ENCODE measurements at regions not wholly inside any gene's neighbourhood (a gene's known extent, or its start where the extent isn't known, plus 50 kb on each side); places are given as distances from the start of the nearest gene placed in this dataset.

DNA sequence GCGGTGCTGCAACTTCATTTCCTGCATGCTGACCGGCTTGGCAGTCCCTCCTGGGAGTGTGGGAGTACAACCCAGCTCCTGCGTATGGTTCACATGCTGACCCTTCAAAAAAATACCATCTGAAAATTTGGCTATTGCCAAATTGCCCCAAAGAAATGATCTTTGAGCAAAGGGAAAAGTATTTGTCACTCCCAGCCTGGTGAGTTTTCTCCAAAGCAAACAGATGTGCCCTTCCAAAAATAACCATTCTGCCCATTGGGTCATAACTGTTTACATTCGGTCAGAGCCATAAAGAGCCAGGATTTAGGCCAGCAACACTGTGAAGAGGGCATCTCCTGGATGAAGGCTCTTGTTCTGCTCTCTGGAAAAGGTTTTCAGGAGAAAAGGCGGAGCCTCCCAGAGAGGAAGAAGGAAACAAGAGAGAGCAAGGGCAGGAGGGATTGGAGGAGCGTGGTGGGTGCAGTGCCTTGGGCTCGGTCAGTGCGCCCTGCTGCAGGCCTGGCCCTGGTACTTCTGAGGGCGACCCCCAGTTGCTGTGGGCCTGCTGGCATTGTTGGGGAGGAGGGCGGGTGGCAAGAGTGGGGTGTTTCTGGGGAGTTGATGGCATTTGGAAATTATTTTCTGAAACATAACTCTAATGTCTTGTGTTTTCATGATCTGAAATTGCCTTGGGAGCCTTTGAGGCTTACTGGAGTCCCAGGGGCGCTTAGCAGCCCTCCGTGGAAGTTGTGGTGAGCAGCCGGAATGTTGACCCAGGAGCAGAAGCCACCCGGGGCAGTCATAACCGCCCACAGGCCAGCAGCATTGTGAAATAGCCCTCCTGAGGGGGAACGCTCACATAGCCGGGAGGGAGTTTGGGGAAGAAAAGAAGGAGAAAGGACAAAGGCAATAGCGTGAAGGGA lies 248.4 kb downstream of the MYLK4 start:
- DNase-seq = no peak

DNA sequence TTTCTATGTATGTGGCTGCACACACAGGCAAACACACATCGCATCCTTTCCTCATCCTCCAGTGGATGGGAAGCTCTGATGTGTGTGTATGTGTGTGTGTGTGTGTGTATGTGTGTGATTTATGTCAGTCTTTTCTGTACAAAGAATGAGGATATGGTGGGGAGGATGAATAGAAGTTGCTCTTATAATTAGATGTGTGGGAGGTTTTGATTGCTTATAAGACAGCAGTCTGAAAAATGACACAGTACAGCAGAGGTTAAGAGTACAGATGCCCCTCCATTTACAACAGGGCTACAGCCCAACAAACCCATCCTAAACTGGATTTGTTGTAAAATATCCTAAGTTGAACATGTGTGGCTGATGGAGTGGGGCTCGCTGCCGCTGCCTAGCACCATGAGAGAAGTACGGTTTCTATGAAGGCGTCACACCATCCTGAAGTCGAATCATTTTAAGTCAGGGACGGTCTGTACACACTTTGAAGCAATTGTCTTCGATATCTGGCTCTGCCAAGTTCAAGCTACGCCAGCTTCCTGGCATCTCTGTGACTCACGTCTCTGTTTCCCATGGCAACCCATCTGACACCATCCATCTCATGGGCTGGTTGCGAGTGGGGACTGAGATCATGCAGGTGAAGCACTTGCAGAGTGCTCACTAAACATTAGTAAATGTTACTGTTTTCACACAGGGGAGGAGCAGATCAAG lies 252.6 kb downstream of the MYLK4 start:
- no peak for DNase-seq

DNA sequence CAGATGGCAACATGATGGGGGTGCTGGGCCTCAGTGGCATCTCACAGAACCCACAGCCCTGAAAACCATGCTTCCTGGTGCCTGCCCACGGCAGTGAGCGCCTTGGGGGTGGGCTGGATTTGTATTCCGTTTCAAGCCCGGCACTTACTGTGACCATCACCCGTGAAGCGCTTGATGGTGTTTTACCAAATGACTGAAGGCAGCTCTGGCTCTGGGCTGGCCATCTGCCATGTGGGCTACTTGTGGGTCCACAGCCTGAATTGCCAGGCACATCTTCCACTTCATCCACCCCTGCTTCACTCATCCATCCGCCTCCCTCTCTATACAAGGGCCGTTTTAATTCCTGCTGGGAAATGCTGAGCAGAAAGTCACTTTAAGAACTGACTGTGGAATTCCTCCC lies 250.9 kb upstream of the GMDS start:
- no peak for DNase-seq

DNA sequence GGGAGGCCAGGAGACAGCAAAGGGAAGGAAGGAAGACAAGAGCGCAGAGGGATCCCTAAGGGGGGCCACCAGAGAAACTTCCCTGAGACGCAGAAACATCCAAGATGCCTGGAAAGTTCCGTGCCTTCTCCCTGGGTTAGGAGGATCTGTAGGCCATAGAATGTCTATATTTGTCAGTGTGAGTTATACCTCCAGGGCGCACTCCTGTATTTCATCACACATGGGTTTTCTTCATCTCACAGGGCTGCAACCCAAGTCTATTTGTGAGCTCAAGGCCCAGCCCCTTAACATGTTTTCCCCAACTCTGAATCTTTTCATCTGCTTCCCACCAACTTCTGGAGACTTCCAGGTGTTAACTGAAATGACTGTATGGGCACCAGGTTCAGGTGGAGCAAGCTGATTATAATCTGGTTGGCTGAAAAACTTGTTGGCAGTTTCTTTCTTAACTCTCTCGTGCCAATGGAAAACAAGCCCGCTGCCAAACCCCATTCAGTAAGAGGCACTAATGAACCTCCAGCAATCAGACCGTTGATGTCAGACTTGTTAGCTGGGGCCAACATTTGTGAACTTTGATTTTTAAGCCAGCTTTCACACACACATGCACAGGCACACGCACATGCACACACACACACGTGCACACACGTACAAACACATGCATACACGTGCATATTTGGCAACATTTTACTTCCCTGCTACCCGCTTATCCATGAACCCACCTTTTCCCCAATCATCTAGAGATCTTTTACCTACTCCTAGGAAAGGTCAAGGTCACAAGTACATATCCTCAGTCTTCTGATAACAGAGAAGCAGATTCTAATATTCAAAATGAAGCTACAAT lies 247.5 kb upstream of the GMDS start:
- no peak for DNase-seq

DNA sequence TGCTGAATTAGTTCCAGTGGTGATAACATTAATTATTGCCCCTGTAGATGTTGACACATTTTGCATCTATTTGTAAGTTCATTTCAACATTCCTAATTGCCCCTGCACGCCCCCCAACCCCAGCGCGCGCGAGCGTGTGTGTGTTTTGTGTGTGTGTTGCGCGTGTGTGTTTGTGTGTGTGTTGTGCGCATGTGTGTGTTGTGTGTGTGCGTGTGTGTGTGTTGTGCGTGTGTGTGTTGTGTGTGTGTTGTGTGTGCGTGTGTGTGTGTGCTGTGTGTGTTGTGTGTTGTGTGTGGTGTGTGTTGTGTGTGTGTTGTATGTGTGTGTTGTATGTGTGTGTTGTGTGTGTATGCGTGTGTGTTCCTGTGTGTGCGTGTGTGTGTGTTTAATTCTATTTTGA lies 245.7 kb upstream of the GMDS start:
- no peak for DNase-seq

DNA sequence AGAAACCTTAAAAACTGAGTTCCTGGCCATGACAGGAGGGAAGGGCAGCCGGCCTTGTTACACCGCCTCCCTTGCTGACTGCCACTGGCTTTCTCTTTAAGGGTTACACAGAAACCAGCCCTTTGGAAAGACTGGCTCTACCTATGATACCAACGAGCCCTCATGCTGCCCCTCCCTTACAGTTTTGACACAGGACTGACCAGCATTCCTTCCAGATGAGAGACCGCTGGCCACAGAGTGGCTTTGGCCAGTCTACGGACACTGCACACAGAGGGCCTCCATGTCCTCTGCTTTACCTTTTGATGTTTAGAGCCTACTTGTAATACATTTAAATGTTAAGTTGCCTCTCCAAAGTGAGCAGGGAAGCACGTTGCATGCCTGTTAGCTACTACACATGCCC lies 243.2 kb upstream of the GMDS start:
- DNase-seq = no peak

DNA sequence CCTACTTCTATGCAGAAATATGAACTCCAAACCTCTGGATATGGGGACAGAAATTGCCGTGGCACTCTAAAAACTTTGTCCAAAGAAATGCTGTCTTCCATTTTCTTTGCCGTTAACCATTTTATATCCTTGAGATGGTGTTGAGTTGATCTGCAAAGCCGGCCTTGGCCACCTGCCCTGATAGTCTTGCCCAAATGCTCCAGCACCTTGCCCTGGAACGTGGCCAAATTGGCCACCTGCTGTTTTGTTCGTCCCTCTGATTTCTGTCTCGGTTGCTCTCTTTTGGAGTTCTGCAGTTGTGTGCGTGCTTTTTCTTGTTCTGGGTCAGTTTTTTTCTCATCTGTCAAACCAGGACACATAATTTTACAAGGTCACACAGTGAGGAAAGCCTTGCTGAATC lies 239.7 kb upstream of the GMDS start:
- peak; percentile 19 for DNase-seq

DNA sequence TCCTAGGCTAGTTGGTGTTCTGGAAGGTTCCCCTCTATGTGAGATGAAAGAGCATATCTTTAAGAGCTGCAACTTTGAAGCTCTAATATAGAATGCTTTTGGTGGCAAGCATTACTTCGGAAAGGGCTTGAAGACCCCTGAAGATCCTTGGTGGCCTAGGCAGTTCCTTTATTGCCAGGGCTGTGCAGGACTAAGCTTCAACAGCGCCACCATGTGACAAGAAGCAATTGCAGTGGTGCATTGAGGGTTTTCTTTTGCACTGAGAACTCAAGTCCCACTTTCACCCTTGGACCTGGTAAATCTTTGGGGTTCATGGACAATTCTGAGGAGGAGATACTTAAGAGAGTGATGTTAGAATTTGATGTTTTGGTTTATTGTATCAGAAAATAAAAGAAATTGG lies 237.4 kb upstream of the GMDS start:
- no peak for DNase-seq

DNA sequence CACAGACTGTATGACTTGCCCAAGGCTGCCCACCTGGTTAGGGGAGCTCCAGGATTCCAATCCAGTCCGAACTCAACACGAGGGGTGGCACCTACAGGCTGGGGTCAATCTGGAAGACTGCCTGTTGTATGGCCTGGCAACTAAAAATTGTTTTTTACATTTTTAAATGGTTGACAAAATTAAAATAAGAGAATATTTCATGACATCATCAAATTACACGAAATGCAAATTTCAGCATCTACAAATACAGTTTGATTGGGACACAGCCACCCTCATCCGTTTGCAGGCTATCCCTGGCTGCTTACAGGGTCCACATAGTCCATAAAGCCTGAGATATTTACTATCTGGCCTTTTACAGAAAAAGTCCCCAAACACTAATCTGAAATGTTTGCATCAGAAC lies 235.9 kb upstream of the GMDS start:
- DNase-seq = no peak

DNA sequence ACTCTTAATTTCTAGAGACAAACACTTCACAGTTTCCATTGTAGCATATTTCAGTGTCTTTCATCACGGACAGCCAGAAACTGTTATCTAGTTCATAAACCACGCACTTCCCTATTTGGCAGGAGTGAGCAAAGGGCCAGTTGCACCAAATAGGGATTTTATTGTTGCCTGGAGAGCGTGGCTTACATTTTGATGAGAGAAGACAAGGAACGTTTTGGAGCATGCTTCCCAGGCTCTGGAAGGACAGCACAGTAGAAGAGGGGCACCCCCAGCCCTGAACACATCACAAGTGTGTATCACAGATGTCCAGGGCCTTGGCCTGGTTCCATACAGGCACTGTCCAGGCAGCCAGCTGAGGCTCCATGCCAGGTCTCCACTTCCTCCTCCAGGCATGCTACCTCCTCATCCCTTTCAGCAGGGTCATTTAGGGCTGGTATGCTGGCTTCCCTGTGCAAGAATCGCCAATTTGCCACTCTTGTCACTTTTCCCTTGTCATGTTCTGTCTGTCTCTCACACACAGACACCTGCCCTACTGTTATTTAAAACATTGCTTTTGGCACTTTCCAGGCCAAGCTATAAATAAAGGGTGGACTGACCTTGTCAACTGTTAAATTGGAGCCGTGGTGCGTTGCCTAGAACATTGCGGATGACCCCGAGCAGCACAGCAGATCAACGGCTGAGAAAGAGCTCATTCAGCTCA lies 235.0 kb upstream of the GMDS start:
- no peak for DNase-seq

DNA sequence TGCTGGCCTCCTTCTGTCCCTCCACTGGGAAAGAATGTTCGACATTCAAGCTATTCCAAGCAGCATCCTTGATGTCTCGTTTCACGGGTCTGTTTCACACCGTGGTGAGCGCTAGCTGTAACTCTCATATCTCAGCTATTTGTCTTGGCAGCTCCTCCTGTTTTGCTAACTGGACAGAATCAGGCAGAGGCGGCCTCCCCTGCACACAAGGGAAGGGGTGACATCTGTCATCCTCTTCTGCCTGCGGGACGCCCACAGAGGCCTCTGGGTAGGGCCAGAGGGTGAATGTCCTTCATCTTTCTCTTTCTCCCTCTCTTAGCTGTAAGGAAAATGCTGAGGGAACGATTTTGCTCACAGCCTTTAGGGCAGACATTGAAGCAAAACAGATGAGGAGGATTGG lies 232.8 kb upstream of the GMDS start:
- no peak for DNase-seq

DNA sequence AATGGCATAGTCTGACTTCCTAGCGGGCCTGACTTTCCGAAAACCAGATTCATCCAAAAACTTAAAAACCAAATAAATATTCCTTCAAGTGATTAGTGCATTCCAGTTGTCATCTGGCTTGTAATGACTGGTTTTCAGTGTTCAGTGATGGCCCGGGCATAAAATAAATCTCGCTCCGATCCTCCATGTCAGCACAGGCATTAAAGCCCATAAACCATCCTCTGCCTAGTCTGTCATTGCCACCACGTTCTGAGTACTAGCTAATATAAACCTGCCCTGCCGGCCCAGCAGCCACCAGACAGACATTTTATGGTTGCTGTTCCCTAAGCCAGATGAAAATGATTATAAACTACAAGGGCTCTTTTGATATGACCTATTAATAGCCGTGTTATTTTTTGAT lies 232.3 kb upstream of the GMDS start:
- no peak for DNase-seq

DNA sequence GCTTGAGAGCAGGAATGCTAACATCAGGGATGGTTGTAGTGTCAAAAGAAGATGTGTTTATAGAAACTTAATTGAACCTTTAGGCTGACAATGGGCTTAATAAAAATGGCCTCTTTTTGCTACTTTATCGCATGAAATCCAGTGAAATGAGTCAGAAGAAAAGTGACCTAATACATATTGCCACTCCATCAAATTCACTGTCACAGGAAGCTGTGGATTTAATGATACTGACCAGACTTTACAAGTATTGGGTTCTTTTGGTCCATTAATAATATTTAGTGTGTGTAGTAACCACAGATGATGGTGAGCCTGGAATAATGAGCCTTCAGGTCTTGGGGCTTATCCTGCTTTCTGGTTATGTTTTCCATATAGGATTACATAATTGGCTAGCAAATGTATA lies 231.8 kb upstream of the GMDS start:
- DNase-seq = no peak

DNA sequence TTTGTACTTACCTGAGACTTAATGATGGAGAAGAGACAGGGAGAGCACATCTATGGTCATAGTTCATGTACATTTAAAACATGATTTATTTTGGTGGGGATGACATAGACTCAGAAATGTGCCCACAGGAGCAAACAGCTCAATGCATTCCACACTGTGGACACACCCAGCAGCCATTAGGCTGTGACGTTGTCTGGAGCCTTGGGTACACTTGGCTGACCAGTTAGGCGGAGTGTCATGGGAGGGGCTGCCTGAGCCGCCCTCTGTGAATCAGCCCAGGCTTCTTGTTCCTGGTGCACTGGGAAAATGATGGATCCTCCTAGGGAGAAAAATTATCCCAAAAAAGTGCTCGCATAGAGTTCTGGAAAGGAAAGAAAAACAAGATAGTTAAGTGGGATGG lies 231.0 kb upstream of the GMDS start:
- DNase-seq = no peak

DNA sequence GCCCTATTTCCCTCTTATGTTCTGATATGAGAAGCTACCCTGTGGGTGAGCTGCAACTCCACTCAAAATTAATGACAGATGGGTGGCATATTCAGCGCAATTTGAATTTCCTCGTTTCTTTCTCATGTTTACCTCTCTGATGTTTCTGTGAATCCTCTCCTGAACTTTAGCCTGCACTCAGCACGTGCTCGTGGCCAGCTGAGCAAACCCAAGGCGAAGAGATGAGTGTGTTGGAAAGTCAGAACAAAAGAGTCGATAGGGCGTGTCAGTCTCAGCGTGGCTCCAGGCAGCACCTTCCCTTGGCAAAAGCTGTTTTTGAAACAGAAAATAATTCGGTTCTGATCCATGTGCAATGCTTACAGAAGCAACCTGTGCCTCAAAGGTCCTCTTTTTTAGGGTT lies 226.1 kb upstream of the GMDS start:
- peak; percentile 16 for DNase-seq

DNA sequence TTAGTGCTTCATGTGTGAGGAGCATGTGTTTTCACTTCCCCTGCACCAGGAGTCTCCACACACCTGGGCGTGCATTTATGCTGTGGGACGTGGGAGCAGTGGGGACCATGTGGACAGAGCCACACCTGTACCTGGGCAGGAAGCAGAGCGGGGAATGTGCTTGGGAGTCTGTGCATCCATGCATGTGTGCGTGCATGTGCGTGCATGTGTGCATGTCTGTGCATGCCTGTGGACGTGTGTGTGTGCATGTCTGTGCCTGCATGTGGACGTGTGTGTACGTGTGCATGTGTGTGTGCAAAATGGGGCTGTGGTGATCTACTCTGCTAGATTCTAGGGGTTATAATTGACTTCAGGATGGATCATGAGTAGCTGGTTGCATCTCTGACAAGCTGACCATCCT lies 224.0 kb upstream of the GMDS start:
- DNase-seq = no peak

DNA sequence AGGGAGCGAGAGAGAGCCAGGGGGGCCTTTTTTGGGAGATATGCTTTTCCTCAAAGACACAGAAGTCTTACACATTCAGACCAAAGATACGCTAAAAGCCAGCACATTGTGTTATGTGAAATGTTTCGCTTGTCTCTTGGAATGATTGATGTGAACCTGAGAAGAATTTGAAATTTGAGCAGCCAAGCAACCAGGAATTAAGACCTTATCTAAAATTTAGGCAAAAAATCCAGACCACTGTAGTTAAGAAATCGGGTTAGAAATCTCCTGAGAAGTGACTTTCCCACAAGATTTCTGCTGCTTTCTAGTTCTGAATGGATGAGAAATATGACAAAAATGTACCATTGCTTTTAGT lies 223.2 kb upstream of the GMDS start:
- DNase-seq = no peak

DNA sequence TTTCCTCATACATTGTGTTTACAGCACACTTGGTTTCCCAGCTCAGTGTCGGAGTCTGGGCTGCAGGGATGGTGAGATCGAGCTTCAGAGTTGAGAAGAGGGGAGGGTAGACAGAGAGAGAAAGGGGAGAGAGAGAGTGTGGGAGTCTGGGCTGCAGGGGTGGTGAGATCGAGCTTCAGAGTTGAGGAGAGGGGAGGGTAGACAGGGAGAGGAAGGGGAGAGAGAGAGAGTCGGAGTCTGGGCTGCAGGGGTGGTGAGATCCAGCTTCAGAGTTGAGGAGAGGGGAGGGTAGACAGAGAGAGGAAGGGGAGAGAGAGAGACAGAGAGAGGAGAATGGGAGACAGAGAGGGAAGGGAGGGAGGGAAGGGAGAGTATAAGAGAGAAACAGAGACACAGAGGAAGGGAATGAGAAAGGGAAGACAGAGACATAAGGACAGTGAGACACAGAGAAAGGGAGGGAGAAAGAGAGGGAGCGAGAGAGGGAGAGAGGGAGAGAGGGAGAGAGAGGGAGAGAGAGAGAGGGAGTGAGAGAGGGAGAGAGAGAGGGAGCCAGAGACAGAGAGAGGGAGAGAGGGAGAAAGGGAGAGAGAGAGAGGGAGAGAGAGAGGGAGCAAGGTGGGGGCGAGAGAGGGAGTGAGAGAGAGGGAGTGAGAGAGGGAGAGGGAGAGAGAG lies 222.7 kb upstream of the GMDS start:
- DNase-seq = no peak

DNA sequence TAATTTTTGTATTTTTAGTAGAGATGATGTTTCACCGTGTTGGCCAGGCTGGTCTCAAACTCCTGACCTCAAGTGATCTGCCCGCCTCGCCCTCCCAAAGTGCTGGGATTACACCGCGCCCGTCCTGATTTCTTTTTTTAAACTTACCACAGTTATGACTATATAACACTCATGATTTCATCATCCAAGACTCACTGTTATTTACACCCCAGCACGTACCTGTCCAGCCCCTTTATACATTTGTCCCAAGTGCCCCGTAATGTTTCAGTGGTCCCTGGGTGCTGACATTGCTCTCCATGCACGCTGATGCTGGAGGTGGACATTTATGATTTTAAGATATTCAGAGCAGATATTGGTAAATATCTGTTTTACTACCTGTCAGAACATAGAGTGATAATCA lies 219.9 kb upstream of the GMDS start:
- no peak for DNase-seq

DNA sequence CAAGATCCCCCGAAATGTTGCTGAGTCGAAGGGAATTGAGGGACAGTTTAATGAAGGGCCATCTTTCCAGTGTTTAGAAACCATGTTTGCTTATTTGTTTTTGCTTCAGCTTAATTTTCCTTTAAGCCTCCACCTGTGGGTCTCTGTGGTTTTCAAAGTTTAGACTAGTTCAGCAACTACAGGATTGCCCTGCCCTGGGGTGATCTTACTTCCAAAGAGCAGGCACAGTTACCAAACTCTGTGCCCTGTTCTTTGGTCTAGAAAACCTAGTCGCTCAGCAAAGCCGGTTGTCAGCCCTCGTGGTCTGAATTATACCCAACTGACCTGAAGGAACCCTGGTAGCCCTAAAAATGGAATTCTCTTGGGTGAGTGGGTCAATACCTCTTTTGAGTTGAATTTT lies 219.2 kb upstream of the GMDS start:
- DNase-seq = no peak

DNA sequence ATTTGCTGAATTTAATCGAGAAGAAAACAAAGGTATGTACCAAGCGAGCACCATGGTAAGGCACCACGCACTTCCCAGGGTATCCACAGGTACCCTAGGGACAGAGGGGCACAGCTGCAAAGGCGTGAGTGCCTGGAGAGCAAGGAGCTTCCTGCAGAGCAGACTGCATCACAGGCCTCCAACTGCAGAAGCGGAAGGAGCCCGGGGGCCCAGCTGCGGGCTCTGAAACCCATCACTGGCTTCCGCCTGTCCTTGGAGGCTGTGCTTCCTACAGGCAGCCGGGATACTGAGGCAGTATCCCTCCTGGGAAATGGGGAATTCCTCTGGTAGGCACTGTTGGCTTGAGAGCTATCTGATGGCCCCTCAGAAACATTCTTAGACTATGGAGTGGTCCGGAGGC lies 217.4 kb upstream of the GMDS start:
- DNase-seq = no peak

DNA sequence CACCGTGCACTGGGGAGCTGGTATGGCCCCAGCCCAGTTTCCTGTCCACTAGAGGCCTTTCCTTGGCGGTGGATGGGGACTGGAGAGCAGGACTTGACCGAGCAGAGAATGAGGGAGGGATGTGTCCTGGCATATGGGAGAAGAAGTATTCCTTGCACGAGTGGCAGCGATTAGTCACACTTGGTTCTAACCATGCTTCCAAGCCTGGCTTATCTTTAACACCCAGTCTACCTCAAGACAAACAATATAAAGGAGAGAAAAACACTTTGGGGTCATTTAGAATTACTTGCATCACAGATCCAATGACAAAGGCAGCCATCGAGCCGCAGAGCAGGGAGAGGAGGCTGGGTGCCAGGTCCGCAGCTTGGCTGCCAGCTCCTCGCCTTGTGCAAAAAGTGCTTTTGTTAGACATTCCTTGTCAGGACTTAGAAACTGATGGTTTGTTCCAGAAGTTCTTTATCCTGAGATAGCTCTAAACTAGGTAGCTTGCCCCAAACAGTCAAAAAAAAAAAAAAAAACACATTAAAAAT lies 214.9 kb upstream of the GMDS start:
- DNase-seq = no peak

All from NCI-H1092 (cell line).